ENCODE measurements at regions not wholly inside any gene's neighbourhood (a gene's known extent, or its start where the extent isn't known, plus 50 kb on each side); places are given as distances from the start of the nearest gene placed in this dataset.

GRCh38 chr6:144601221-144601620 lies 316.1 kb downstream of the UTRN start:
- H3K27ac ChIP-seq (ENCODE audit: insufficient read length, low read depth, low read length) = no peak overlapping the region
- H3K9me3 ChIP-seq (ENCODE audit: control insufficient read depth, low read depth, low read length) = no peaks in the 10 kb centered on the region
- H3K79me1 ChIP-seq (ENCODE audit: insufficient read depth, low read depth, low read length, poor library complexity, severe bottlenecking) = no peaks in the 10 kb centered on the region
- no peak overlapping the region for H2BK12ac ChIP-seq (ENCODE audit: insufficient read length, low read depth, low read length)
- no peak overlapping the region for H3K4me2 ChIP-seq (ENCODE audit: insufficient read depth, insufficient read length, low read length)
- H3K14ac ChIP-seq (ENCODE audit: insufficient read depth, low read length) = no peak overlapping the region
- Mint-ChIP-seq H3K4me1 (peaks cover 18 to 20% of the 10 kb centered on the region in 2 experiments), H3K27ac (0 out of 7 replicates have a peak overlapping the region, but pooled peaks of 1 of the 3 experiments have one; percentile 26), H3K4me3 (no peak overlapping the region), H3K27me3 (ENCODE audit: low read depth) (no peaks in the 10 kb centered on the region), H3K9me3 (peaks cover 15 to 16% of the 10 kb centered on the region in 2 experiments), H3K36me3 (ENCODE audit: insufficient read depth in 1 of 3, low read depth in 3 of 3) (peaks cover 17 to 68% (median 22%) of the 10 kb centered on the region in 3 experiments)
- no peak overlapping the region for H4K91ac ChIP-seq (ENCODE audit: insufficient read length, low read depth, low read length)
- H3K9ac ChIP-seq (ENCODE audit: extremely low read depth, insufficient read length, low read length) = no peak overlapping the region
- H3K23me2 ChIP-seq (ENCODE audit: insufficient read length, low read depth, low read length, poor library complexity, severe bottlenecking) = no peaks in the 10 kb centered on the region
- no peak overlapping the region for H2BK20ac ChIP-seq (ENCODE audit: low read depth, low read length, poor library complexity, severe bottlenecking)
- H3K4me1 ChIP-seq (ENCODE audit: insufficient read depth, low read length) = no peaks in the 10 kb centered on the region
- no peak overlapping the region for H2BK5ac ChIP-seq (ENCODE audit: insufficient read length, low read length)
- H2BK15ac ChIP-seq (ENCODE audit: low read depth, low read length) = no peak overlapping the region
- no peaks in the 10 kb centered on the region for H3K79me2 ChIP-seq (ENCODE audit: insufficient read depth, low read length)
- H3K18ac ChIP-seq (ENCODE audit: insufficient read length, low read depth, low read length) = no peak overlapping the region
- H4K5ac ChIP-seq (ENCODE audit: insufficient read length, low read depth, low read length) = no peak overlapping the region
- H2BK120ac ChIP-seq (ENCODE audit: low read depth, low read length, poor library complexity, severe bottlenecking) = no peak overlapping the region
- H4K8ac ChIP-seq (replicated peaks; ENCODE audit: insufficient read length, low read depth, low read length) = no peak overlapping the region
- no peak for DNase-seq
- no CpG with 5 or more reads among the region's 2 CpGs for WGBS (ENCODE audit: extremely low coverage, insufficient read length, low lambda C conversion rate)
- no peak overlapping the region for H3K56ac ChIP-seq (ENCODE audit: insufficient read length, low read depth, low read length)
- no peak overlapping the region for H2AK5ac ChIP-seq (ENCODE audit: insufficient read length, low read length)
- no peaks in the 10 kb centered on the region for H3K27me3 ChIP-seq (ENCODE audit: insufficient read depth, low read length)
- no peak for TF ChIP-seq CTCF (conservative IDR thresholded peaks at IDR 0.05)
- H3T11ph ChIP-seq (ENCODE audit: low read length) = no peak overlapping the region
- no peak overlapping the region for H3K23ac ChIP-seq (ENCODE audit: insufficient read length, low read depth, low read length)
- H3K4ac ChIP-seq (ENCODE audit: low read depth, low read length) = no peak overlapping the region
- no peak overlapping the region for H2AFZ ChIP-seq (ENCODE audit: low read length)
- no peaks in the 10 kb centered on the region for H4K20me1 ChIP-seq (ENCODE audit: control insufficient read depth, insufficient read depth, insufficient read length)

All from H9 (cell line).